Stimulated activated naive CD8-positive, alpha-beta T cell treated with anti-CD3 and anti-CD28 coated beads, Interleukin-15, Interleukin-2, amounts not matched to agents 100 U/mL and 50 U/mL, for 24 hours (primary cell): ENCODE measurements at regions not wholly inside any gene's neighbourhood (a gene's known extent, or its start where the extent isn't known, plus 50 kb on each side); places are given as distances from the start of the nearest gene placed in this dataset.
"Not testable (repeated sequence)": the region's sequence is repeated elsewhere in the genome, so short reads cannot be mapped to it uniquely, and the experiment has no call there.

ENCODE experiments used
- ATAC-seq: fragments of 150-1000 bp; cut with Tn5 transposase; one replicate; pipeline ENCODE4 v1.10.0; 2021
- DNase-seq: peaks from one replicate; pipeline ENCODE4 v3.0.0; 2021

DNA sequence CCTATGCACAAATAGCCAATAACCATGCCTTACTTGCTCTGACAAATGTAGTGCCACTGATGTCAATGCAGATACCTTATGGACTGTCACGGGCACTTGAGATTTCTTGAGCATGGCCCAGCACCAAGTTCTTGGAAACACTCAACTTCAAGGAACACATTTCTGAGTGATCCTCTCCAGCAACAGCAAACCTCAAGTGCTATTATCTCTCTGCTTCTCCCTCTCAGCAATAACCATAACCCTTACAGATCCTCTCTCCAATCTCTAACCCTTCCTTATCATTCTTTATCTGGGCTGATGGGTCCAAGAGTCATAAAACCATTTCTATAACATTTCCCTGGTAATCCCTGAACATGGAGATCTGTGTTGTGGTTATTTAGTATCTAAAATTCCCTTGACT is 266.9 kb upstream of the STXBP5 start:
- DNase-seq (no peak), ATAC-seq (no peak)

DNA sequence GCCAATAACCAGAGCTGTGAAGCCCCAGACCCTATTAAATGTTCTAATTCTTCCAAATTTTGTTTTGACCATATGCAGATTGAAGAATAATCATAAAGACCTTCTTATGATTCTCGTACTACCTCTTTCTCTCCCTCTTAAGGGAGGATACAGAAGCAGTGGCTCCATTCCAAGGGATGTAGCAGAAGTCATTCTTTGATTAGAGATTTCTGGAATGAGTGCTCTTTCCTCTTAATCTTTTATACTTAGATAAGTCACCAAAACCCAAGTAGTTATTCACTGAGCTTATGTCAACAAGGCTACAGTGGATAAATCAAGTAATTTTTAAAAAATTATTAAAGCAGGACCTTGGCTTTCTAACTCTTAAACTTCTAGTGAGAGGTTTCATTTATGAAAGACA is 266.0 kb upstream of the STXBP5 start:
- ATAC-seq = no peak
- no peak for DNase-seq

DNA sequence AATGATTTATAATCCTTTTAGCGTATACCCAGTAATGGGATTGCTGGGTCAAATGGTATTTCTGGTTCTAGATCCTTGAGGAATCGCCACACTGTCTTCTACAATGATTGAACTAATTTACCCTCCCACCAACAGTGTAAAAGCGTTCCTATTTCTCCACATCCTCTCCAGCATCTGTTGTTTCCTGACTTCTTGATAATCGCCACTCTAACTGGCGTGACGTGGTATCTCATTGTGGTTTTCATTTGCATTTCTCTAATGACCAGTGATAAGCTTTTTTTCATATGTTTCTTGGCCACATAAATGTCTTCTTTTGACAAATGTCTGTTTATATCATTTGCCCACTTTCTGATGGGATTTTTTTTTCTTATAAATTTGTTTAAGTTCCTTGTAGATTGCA is 264.8 kb upstream of the STXBP5 start:
- DNase-seq, ATAC-seq: not testable (repeated sequence)

DNA sequence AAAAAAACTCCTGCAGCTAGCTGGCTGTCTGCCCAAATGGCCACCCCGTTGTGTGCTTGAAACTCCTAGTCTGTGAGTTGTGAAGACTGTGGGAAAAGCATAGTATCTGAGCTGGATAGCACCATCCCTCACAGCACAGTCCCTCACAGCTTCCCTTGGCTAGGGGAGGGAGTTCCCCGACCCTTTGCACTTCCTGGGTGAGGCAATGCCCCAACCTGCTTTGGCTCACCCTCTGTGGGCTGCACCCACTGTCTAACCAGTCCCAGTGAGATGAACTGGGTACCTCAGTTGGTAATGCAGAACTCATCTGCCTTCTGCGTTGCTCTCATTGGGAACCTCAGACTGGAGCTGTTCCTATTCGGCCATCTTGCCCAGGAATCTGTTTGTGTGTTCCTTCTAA is 260.6 kb upstream of the STXBP5 start:
- no peak for ATAC-seq

DNA sequence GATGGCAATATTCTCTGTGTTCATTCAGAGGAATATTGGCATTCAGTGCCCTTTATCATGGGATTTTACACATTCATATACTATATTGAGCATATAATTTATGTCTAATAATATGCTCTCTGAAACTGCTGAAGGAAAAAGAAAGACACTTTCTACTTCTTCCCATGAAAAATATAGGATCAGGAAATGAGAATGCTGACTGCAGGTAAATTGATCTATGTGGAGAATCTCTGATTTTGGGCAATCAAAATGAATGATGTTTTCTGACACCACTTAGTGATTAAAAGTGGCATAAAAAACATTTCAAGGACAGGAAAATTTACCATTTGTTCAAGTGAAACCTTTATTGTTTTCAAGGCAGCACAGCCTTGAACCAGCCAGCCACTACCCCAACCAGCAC is 260.1 kb upstream of the STXBP5 start:
- ATAC-seq = no peak
- no peak for DNase-seq

More for the DNA sequence above, 260.6 kb upstream of the STXBP5 start:
- DNase-seq = no peak

DNA sequence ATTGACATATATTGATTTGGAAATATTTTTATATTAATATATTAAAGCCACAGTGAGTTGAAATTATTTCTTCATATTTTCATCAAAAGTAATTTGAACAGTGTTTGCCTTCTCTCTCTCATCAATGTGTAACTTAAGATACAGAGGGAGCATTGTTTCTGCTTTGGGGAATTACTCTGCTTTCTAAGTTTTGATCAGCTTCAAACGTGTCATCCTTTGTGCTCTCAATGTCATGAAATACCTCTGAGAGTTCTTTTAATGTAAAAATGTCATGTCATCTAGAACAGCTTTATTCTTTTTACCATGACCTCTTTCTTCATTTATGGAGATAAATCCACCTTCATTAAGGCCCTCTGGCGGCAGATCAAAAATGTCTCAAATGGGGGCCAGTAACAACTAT is 259.4 kb upstream of the STXBP5 start:
- ATAC-seq (no peak), DNase-seq (no peak)

DNA sequence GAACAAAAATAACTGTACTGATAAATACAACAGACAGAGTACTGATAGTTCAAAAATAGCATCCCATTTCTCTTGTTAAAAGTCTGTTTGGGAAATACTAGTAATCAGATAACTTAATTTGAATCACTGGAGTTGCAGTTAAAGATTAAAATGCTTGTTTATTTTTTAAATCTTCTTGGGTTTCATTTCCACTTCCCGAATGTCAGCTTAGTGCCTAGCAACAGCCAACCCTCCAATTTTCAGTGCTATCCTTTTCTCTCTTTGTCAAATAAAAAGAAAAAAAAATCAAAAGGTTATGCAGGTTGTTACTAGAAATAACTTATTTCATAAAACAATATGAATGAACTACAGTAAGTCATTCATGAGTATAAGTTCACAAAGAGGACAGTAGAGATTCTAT is 257.7 kb upstream of the STXBP5 start:
- no peak for ATAC-seq
- DNase-seq = no peak

DNA sequence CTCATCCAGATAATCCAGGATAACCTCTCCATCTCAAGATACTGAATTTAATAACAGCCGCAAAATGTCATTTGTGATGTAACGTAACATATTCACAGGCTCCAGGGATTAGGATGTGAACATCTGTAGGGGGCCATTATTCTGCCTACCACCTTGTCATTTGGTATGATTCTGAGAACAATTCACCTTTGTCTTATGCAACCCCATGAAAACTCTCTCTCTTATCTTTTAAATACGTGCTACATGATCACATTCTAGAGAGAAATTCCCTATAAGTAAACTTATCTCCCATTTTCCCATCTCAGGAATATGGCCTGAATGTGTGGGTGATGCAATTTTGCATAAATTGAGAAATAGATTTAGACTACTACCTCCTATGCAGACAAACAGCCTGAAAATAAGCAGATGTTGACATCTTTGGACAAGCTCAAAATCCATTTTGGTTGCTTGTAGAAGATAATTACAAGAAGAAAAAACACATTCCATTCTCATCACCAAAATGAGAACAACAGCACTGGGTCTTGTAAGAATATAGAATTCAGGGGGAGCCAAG is 255.4 kb upstream of the STXBP5 start:
- DNase-seq (no peak), ATAC-seq (no peak)

DNA sequence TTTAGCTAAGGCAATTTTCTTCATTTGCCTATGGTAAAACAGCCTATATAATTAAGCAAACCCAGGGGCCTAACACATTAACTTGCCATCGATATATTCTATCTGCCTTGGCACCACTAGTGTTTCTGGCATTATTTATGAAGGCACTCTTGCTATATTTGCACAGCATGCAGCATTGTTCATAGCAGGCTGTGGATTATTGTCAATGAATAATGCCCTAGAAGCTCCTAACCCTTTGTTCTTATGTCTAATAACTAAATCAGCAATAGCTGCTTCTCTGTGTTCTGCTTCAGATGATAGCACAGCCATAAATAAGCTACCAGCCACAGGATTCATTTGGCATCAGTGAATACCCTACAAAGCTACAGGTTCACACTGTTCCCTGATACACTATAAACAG is 254.8 kb upstream of the STXBP5 start:
- no peak for ATAC-seq
- DNase-seq = no peak

DNA sequence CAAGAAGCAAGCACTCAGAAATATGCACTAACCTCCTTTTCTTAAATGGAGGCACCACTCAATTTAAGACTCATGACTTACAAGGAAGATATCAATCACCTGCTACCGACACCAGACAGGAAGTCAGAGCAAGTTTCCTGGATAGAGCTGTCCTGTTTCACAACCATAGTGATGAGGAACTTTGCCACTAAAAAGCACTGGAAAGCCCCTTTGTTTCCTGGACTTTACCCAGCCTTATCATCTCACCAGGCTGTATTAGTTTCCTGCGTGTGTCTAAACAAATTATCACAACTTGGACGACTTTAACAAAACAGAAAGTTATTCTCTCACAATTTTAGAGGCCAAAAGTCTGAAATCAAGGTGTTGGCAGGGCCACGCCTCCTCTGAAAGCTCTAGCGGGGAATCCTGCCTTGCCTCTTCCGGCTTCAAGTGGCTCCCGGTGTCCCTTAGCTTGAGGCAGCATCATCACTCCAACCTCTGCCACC is 253.8 kb upstream of the STXBP5 start:
- DNase-seq = no peak
- peak; percentile 75 for ATAC-seq

DNA sequence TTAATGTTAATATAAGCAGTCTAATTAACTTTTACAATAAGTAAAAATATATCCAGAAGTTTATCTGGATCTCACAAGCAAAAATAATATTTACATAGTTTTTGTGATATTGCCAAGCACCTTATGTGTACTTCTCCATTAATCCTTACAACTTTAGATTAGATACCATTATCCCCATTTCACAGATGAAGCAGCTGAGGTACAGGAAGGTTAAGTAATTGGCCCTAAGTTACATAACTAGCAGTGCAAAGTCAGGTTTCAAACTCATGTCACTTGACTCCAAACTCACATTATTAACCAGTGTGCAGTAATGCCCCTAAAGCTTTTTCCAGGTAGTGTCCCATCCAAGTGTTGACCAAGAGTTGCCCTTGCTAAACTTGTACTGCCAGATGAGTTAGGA is 248.6 kb upstream of the STXBP5 start:
- DNase-seq = no peak
- ATAC-seq = no peak

DNA sequence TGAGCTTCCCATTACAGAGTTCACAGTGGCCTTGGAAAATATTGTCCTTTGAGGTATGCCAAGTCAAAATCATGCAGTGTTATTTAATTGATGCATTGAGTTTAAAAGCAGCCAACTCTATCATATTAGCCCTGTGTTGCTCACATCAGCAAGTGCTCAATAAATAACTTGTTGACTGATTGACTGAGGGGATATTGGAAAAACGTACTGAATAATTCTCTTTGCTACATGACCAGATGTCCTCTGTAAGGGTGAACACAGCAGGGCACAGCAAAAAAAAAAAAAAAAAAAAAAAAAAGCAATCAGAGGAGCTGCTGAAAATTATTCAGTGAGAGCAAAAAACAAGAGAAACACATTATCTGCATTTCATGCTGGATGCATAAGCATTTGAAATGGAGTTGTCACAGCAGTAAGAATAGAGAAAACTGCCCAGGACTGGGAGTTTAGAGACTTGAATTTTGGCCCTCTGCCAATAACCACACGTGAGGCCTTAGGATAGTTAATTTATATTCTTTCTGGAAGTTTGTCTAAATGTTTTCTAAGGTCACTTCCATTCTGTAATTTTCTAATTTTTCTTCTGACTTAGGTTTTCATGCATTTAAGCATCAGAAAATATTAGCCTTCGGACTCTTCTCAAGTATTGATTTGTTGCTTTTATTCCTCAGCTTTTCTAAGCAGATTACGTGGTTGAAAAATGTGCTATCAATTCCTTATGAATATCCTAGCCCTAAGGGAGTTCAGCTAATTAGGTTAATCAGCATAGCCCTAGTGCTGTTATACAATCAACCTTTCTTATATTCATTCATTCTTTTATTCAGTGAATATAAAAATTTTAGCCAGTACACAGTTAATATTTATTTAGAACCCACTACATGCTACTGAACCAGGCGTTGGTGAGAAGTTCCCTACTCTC is 246.8 kb upstream of the STXBP5 start:
- ATAC-seq (no peak), DNase-seq (no peak)

DNA sequence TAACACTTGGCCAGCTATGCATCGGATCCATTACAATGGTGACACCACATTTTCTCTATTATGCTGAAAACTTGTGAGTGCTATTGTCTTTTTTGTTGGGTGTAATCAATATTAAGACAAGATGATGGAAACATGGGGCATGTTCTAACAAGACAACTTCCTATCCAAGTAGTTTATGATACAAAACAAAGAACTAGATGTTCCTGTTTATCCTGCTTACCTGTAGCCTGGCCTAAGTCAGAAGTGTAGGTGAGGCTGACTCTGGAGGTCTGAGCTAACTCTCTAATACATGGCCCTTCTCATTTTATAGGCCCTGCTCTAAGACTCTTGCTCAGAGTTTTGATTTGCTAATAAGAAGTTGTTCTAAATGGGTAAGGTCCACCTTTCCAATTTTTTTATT is 242.4 kb upstream of the STXBP5 start:
- DNase-seq = no peak
- no peak for ATAC-seq

DNA sequence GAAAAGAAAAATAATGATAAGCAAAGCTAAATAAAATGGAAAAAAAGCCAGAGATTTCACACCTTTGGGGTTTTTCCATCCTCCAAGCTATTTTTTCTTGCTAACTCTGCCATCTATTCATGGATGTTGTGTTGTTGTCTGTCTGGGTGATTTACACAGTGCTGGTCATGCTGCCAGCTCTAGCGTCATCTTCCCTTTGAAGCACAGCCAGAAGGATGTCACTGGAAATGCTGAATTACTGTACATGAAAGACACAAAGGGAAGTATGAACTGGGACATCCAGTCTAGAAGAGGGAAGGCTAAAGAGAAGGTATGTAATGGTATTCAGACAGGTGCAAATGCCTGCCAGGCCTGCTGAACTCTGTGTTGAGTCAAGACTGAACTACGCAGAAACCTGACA is 241.9 kb upstream of the STXBP5 start:
- no peak for ATAC-seq
- no peak for DNase-seq

DNA sequence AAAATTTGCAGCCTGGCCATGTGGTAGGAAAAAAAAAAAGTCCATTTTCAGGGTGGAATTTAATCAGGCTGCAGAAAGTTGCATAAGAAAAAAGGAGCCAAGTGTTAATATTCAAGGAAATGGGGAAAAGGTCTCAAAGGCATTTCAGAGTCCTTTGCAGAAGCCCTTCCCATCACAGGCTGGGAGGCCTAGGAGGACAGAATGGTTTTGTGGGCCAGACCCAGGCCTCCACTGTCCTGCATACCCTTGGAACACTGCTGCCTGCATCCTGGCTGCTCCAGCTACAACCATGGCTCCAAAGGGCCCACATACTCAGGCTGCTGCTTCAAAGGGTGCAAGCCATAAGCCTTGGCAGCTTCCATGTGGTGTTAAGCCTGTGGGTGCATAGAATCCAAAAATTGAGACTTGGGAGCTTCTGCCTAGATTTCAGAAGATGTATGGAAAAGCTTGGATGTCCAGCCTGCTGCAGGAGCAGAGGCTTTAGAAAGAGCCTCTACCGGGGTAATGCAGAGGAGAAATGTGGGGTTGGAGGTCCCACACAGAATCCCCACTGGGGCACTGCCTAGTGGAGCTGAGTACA is 239.0 kb upstream of the STXBP5 start:
- ATAC-seq = no peak
- DNase-seq = peak; percentile 20

DNA sequence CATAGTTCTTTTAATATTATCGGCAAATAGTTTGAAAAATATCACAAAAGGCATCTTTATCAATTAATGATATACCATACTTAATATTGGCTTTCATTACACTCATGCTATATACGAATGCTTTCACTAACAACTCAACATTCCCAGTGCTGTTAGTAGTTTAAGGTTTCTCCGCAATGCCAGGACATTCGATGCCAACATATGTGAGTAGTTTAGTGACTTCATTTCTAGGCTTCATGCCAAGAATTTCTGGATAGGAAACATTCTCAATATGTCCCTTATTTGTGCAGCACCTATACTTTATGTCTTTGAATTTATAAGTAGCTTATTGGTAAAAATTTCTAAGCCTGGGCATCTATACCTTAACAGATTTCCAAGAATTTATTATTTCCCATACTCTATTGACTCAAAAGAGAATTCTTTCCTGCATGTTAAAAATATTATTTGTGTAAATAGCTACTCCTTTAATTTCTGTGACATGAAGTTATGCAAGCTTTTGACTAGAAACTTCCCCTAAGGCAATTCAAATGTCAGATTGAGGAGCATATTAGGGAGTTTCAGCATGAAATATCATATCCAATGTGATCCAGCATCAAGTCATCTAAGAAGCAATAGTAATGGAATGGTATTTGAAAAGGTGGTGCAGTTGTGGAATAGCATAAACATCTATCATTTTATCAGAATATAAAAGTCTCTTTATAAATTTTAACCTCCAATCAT is 236.0 kb upstream of the STXBP5 start:
- no peak for ATAC-seq
- no peak for DNase-seq

DNA sequence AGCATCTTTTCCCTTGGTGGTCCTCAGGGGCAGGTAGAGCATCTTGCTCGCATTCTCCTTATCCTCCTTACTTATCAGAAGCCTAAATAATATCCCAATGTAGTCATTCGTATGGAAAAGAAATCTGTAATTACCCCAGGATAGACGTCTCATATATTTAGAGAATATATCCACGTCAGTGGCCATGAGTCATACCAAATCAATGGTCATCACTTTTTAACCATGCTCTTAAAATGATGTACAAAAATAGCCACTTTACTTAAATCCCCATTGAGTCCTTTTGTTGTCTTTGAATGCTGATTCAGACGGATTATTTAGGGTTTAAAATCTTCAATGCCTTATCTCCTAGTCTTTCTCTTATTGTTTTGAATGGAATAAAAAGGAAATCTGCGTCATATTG is 231.7 kb upstream of the STXBP5 start:
- no peak for ATAC-seq

DNA sequence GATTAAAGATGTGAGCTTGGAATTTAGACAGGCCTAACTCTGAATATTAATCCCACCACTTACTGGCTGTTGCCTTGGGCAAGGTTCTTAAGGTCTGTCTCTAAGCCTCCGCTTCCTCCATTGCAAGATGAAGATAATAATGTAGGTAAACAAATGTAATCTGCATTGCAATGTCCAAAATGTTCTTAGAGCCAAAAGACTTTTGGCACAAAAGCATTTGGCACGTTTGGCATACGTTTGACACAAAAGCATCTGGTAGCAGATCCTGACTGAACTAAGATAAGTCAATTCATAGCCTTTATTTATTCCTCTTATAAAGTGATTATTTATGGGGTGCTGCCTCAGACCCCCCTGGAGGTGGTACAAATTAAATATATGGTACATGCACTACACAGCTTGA is 229.9 kb upstream of the STXBP5 start:
- DNase-seq (no peak), ATAC-seq (no peak)

More for the DNA sequence above, 231.7 kb upstream of the STXBP5 start:
- no peak for DNase-seq

DNA sequence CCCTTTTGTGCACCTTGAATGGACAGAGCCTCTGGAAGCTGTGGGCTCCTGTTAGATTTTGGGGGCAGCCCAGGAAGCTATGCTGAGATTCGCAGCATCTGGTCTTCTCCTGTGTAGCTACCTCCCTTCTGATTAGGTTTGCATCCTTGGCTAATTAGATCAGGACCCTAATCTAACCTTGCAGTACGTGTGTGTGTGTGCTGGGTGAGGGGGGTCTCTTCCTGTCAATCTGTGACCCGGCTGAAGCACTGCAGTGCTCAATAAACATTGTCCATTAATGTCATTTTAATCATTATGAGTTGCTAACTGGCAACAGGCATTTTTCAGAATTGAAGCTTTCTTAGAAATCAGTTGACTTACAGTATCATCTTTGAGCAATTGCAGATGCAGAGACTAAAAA is 229.1 kb upstream of the STXBP5 start:
- no peak for ATAC-seq

DNA sequence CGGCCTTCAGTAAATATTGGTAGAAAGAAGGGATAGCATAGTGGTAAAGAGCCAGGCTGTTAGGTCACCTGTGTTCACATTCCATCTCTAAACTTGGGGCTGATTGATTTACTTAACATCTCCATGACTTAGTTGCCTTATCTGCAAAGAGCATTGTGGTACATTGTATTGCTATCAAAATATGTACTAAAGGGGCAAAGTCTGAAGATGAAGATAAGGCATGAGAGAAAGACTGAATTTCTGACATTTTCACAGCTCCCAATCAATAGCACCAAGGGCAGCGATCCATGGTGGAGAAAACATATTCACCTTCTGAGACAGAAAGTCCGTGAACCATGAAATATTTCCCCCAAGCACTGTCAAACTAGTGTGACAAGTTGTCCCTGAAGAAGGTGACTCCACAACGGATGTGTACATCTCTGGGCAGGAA is 223.3 kb upstream of the STXBP5 start:
- DNase-seq (no peak), ATAC-seq (no peak)

More for the DNA sequence above, 229.1 kb upstream of the STXBP5 start:
- no peak for DNase-seq

DNA sequence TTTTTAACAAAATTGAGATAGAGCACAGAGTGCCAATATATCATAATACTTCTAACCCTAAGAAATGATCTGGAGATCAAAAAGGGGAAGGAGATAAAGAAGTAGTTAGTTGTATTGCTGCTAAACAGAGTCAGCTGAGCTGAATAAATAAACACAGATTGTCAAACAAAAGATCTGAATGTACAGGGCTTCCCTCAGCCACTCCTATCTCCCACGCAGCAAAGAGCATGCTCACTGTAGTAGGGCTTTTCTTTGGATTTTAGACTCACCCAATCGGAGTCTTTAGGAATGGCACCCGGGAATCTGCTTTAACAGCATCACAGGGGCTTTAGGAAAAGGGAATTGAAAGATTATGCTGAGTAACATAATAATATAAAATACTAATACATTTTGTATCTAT is 222.2 kb upstream of the STXBP5 start:
- no peak for ATAC-seq
- DNase-seq = no peak

DNA sequence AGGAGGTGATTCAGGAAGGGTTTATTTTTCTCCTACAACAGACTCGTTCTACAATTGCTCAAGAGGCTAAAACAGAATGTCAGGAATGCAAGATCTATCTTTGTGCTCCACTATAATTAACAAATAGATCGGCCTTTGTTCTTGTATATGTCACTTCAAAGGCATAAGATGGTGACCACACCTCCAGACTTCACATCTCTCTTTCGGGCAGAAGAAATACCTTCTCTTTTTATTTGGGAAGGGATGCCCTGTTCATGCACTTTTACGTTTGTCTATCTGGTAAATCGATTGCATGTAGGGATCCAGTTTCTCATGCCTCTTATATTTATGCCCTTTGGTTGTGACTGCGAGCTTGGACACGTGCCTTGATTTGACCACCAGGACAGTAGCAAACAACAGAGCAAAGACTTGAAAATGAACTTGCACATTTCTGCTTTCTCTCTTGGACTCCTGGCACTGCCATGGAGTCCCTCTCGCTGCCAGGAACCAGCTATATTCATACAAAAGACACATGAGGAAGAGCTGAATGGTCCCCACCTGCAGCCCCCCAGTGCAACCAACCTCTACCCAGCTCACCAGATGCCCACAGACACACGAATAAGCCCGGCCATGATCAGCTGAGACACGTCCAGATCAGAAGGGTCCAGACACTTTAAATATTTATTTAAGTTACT is 219.8 kb upstream of the STXBP5 start:
- no peak for DNase-seq
- no peak for ATAC-seq
